HEK293 (cell line): ENCODE measurements at regions not wholly inside any gene's neighbourhood (a gene's known extent, or its start where the extent isn't known, plus 50 kb on each side); places are given as distances from the start of the nearest gene placed in this dataset.

ENCODE experiments used
- HOXA7 ChIP-seq: sonication (generic); formaldehyde crosslinking; IDR thresholded peaks from 2 replicates; pipeline ENCODE4 v1.8.1; 2022; ENCODE audit warnings: missing genetic modification reagents, borderline replicate concordance
- OVOL3 ChIP-seq: fragments of 450-650 bp; formaldehyde crosslinking; IDR thresholded peaks from 2 replicates; pipeline ENCODE4 v1.5.1; 2016; ENCODE audit warnings: missing biosample characterization, missing genetic modification characterization
- SP2 ChIP-seq: fragments of 450-650 bp; formaldehyde crosslinking; IDR thresholded peaks from 2 replicates; pipeline ENCODE4 v1.5.1; 2016; ENCODE audit warnings: missing biosample characterization, missing genetic modification characterization
- ZNF223 ChIP-seq: fragments of 450-650 bp; formaldehyde crosslinking; IDR thresholded peaks from 2 replicates; pipeline ENCODE4 v1.5.1; 2016; ENCODE audit warnings: missing biosample characterization, missing genetic modification characterization
- ZNF274 ChIP-seq, 2 experiments: fragments of 200-500 bp in 1 of 2; fragments of 450-650 bp in 1 of 2; sonication (Bioruptor generic) in 1 of 2; formaldehyde crosslinking in 1 of 2; IDR thresholded peaks; 2 replicates each; pipeline versions ENCODE4 v1.5.1 to v1.6.1; 2014 to 2016; ENCODE audit warnings: borderline replicate concordance in 1 of 2, inconsistent platforms in 1 of 2, low read length in 1 of 2, missing biosample characterization in 1 of 2, missing genetic modification characterization in 1 of 2
- ZNF600 ChIP-seq: fragments of 450-650 bp; formaldehyde crosslinking; IDR thresholded peaks from 2 replicates; pipeline ENCODE4 v1.5.1; 2016; ENCODE audit warnings: missing biosample characterization, missing genetic modification characterization
- TF ChIP-seq, protein P1 (sequence below): fragments of 450-650 bp; formaldehyde crosslinking; IDR thresholded peaks from 2 replicates; pipeline ENCODE4 v1.5.1; 2016; ENCODE audit warnings: missing biosample characterization, missing genetic modification characterization
- TF ChIP-seq, protein P2 (sequence below): fragments of 450-650 bp; formaldehyde crosslinking; IDR thresholded peaks from 2 replicates; pipeline ENCODE4 v1.5.1; 2016; ENCODE audit warnings: missing biosample characterization, missing genetic modification characterization
- TF ChIP-seq, protein P3 (sequence below): fragments of 450-650 bp; formaldehyde crosslinking; IDR thresholded peaks from 2 replicates; pipeline ENCODE4 v1.5.0; 2017; ENCODE audit warnings: missing biosample characterization, missing genetic modification characterization, borderline replicate concordance
- TF ChIP-seq, protein P4 (sequence below): IDR thresholded peaks from 2 replicates; pipeline ENCODE4 v1.6.1; 2011; ENCODE audit warnings: mild to moderate bottlenecking, low read depth, low read length, borderline replicate concordance

DNA sequence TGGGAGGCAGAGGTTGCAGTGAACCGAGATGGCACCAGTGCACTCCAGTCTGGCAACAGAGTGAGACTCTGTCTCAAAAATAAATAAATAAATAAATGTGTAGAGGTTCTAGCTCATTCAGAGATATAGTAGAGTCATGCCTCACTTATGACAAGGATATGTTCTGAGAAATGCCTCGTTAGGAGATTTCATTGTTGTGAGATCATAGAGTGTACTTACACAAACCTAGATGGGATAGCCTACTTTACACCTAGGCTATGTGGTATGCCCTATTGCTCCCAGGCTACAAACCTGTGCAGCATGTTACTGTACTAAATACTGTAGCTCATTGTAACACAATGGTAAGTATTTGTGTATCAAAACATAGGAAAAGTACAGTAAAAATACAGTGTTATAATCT is 155.3 kb upstream of the JUN start:
- TF ChIP-seq SP2 (tag by site-specific recombination), result no peak
- TF ChIP-seq, protein P1, sequence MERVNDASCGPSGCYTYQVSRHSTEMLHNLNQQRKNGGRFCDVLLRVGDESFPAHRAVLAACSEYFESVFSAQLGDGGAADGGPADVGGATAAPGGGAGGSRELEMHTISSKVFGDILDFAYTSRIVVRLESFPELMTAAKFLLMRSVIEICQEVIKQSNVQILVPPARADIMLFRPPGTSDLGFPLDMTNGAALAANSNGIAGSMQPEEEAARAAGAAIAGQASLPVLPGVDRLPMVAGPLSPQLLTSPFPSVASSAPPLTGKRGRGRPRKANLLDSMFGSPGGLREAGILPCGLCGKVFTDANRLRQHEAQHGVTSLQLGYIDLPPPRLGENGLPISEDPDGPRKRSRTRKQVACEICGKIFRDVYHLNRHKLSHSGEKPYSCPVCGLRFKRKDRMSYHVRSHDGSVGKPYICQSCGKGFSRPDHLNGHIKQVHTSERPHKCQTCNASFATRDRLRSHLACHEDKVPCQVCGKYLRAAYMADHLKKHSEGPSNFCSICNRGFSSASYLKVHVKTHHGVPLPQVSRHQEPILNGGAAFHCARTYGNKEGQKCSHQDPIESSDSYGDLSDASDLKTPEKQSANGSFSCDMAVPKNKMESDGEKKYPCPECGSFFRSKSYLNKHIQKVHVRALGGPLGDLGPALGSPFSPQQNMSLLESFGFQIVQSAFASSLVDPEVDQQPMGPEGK (tag by site-specific recombination), result no peak
- TF ChIP-seq HOXA7 (CRISPR knock-in tag), result no peak
- TF ChIP-seq, protein P2, sequence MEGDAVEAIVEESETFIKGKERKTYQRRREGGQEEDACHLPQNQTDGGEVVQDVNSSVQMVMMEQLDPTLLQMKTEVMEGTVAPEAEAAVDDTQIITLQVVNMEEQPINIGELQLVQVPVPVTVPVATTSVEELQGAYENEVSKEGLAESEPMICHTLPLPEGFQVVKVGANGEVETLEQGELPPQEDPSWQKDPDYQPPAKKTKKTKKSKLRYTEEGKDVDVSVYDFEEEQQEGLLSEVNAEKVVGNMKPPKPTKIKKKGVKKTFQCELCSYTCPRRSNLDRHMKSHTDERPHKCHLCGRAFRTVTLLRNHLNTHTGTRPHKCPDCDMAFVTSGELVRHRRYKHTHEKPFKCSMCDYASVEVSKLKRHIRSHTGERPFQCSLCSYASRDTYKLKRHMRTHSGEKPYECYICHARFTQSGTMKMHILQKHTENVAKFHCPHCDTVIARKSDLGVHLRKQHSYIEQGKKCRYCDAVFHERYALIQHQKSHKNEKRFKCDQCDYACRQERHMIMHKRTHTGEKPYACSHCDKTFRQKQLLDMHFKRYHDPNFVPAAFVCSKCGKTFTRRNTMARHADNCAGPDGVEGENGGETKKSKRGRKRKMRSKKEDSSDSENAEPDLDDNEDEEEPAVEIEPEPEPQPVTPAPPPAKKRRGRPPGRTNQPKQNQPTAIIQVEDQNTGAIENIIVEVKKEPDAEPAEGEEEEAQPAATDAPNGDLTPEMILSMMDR (tag by site-specific recombination), result no peak
- TF ChIP-seq, protein P3, sequence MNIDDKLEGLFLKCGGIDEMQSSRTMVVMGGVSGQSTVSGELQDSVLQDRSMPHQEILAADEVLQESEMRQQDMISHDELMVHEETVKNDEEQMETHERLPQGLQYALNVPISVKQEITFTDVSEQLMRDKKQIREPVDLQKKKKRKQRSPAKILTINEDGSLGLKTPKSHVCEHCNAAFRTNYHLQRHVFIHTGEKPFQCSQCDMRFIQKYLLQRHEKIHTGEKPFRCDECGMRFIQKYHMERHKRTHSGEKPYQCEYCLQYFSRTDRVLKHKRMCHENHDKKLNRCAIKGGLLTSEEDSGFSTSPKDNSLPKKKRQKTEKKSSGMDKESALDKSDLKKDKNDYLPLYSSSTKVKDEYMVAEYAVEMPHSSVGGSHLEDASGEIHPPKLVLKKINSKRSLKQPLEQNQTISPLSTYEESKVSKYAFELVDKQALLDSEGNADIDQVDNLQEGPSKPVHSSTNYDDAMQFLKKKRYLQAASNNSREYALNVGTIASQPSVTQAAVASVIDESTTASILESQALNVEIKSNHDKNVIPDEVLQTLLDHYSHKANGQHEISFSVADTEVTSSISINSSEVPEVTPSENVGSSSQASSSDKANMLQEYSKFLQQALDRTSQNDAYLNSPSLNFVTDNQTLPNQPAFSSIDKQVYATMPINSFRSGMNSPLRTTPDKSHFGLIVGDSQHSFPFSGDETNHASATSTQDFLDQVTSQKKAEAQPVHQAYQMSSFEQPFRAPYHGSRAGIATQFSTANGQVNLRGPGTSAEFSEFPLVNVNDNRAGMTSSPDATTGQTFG (tag by site-specific recombination), result no peak
- no peak for TF ChIP-seq ZNF223 (tag by site-specific recombination)
- TF ChIP-seq ZNF274 (IDR thresholded peaks at IDR 0.05; ENCODE audit: low read length), result no peak
- no peak for TF ChIP-seq ZNF274 (tag by site-specific recombination; IDR thresholded peaks at IDR 0.05; ENCODE audit: borderline replicate concordance)
- no peak for TF ChIP-seq ZNF600
- TF ChIP-seq, protein P4, sequence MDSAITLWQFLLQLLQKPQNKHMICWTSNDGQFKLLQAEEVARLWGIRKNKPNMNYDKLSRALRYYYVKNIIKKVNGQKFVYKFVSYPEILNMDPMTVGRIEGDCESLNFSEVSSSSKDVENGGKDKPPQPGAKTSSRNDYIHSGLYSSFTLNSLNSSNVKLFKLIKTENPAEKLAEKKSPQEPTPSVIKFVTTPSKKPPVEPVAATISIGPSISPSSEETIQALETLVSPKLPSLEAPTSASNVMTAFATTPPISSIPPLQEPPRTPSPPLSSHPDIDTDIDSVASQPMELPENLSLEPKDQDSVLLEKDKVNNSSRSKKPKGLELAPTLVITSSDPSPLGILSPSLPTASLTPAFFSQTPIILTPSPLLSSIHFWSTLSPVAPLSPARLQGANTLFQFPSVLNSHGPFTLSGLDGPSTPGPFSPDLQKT, result no peak
- TF ChIP-seq OVOL3 (tag by site-specific recombination), result no peak
